HG03520 (cell line): ENCODE measurements at regions not wholly inside any gene's neighbourhood (a gene's known extent, or its start where the extent isn't known, plus 50 kb on each side); places are given as distances from the start of the nearest gene placed in this dataset.
"Not testable (repeated sequence)": the region's sequence is repeated elsewhere in the genome, so short reads cannot be mapped to it uniquely, and the experiment has no call there.

Experiments
- ATAC-seq: cut with Tn5 transposase; IDR thresholded peaks from one replicate; pipeline ENCODE4 v1.9.1; 2021; ENCODE audit warnings: mild to moderate bottlenecking, moderate library complexity; ENCODE audit not compliant: unreplicated experiment

DNA sequence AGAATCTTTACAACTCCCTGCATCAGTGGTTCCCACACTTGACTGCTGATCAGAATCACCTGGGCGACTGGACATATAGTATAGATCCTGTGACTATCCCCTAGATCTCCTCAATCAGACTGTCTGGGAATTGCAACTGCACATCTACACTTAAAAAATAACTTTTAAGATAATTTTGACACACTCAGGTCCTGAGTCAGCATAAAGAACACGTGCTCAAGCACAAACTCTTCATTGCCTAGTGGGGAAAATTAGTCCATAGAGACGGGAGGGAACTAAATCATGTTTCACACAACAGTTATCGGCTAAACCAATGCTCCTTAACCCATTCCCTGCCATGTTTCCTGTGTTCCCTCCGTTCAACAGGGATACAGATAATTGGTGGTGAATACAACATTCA, 243.5 kb upstream of the FGF13 start:
- no peak for ATAC-seq

- no peak for ATAC-seq
These were observed 235.4 kb upstream of the FGF13 start for GRCh38 chrX:138946926-138947325.

GRCh38 chrX:138945219-138945618, 233.7 kb upstream of the FGF13 start:
- no peak for ATAC-seq

- no peak for ATAC-seq
These were observed 227.5 kb upstream of the FGF13 start for GRCh38 chrX:138939038-138939437.

DNA sequence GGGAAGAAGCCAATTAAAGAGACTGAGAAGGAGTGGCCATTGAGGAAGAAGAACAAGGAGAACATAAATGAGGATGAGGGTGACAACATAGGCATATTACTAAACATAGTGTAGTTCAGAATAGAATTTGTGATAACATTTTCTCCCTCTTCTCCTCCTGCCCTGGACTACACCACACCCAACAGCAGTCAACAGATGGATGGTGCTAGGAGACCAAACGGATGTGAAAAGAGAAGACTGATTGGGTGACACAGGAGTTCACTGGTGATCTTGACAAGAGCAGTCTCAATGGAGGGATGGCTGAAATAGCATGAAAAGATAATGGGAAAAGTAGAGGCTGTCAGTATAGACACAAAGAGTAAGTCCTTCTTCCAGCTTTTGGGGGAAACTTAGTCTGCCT, 226.5 kb upstream of the FGF13 start:
- ATAC-seq, result no peak

- no peak for ATAC-seq
These were observed 219.7 kb upstream of the FGF13 start for GRCh38 chrX:138931212-138931611.

GRCh38 chrX:138930583-138930945, 219.0 kb upstream of the FGF13 start:
- no peak for ATAC-seq

- ATAC-seq, result no peak
These were observed 218.5 kb upstream of the FGF13 start for GRCh38 chrX:138929926-138930582.

GRCh38 chrX:138928737-138929459, 217.4 kb upstream of the FGF13 start:
- no peak for ATAC-seq

DNA sequence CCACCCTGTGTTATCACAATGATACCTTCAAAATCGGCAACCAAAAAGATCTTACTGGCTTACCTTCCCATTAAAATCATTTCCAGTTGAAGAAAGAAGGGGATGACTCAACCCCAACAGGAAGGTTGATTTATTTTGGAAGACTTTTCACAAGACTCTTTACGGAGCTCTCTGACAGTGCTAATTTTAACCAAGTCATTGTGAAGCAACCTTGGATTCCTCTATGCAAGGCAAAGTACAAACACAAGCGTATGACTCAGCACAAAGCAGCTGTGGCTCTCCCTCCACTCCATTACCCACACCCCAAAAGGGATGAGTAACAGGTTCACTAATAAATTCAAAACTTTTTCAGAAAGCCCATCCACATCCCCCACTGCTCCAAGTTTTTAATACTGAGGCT, 213.8 kb upstream of the FGF13 start:
- no peak for ATAC-seq

- no peak for ATAC-seq
These were observed 212.3 kb upstream of the FGF13 start for GRCh38 chrX:138923805-138924204.

DNA sequence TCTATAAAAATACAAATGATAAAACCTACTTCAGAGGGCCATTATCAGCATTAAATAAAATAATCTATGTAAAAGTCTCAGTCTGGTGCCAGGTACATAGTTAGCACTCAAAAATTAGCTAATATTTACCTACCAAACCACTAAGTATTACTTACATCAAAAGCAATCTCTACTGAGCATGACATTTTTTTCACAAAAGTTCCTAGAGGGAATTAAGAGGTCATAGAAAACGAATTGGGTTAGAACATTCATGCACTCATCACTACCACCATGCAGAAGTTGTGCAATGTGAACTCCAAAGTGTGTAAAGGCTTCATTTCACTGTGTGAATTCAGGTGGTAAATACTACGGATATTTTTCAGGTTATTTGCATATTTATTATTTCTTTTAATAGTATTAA, 209.5 kb upstream of the FGF13 start:
- ATAC-seq, result no peak

DNA sequence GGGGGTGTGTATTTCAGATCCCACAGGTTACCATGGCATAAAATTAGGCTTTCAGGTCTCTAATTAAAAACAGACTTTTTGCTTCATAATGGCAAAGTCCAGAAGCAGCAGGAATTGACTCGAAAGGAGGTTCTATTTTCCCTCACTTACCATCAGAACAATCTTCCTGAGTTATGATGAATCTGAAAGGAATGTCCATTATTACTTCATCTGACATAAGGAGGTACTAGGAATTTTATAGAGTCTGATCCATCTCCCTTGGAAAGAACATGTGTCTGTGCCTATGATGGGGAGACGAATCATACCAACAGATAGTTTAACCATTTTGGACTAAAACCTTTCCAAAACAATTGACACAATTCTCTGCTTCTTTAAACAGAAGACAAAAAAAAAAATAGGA, 206.3 kb upstream of the FGF13 start:
- ATAC-seq, result no peak

DNA sequence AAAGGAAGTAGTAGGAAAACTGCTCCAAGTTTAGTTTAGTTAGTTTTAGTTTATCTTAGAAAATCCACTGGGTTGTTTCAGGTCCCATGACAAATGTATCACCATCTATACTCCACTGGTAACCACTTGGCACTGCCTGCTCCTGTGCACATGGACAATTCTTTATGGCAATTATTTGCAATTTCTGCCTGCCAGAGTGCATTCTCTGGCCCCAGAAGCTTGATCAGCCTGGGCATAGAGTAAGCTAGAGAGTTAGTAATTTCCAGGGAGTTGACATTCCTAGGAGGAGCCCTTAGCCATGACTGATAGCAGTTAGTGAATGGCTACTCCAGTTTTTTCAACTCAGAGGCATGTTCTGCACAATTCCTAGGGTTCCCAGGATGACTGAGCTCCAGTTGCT, 203.2 kb upstream of the FGF13 start:
- no peak for ATAC-seq

DNA sequence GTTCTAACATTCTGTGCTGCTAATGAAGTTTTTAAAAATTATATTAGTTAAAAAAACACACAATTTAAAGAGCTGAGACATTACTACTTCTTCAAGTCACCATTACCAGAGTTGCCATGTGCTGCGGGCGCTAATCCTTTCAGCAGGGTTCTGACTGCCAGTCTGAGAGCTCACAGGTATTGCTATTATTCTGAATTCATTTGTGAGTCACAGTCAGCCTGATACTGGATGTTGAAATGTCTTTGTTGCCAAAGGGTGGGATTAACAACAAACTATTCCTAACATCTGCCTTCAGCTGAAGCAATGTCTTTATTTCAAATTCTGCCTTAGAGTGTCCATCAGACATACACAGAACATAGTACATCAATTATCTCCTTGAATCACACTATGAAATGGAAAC, 197.1 kb upstream of the FGF13 start:
- no peak for ATAC-seq

DNA sequence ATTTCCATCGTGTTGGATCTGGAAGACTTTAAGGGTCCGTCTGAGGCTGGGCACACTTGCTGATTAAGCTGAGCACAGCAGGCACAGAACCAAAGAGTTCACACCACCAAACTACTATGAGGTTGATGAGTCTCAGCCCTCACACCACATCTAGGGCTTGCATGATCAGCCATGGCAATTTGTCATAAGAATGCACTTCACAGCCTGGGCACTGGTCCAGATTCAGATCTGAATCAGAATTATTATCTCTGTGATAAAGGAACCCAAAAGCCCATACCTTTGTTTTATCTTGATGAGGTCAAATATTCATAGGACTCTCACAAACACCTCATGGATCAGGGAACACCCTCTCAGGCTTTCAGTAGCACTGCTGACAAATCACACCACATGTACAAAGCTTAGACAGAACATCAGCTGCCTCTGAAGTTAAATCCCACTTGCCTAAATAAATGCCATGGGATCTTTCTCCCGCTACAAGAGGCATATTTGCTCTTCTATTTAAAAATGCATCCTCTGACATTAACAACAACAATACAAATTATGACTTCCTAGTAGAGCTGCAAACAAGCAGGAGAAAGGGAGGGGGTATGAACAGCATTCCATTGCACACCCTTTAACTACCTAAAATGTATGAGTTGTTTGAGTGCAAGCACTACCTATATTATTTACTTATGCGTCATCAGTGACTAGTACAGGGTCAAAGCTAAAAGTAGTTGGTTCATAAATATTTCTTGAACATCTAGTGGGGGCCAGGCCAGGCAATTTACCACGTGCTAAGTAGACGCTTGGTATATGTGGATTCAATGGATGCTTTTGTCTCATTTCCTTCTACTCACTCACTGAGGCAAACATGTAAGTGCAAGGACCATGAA, 186.3 kb upstream of the FGF13 start:
- no peak for ATAC-seq

DNA sequence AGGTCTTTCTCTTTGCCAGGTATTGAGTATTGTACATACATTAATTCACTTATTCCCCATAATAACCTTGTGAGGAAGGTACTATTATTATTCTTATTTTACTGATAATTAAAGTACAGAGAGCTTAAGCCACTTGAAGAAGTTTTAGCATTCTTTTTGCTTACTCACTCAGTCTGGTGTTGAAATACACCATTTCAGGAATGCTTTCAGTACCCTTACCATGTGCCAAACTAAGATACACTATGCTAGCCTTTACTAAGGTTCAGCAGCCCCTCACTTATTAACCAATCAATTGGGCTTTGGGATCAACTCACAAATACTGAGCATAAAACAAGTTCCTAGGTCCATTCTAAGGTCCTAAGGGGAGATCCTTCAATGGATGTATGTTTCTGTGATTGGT, 179.0 kb upstream of the FGF13 start:
- no peak for ATAC-seq

- ATAC-seq, result no peak
These were observed 177.6 kb upstream of the FGF13 start for GRCh38 chrX:138889149-138889548.

DNA sequence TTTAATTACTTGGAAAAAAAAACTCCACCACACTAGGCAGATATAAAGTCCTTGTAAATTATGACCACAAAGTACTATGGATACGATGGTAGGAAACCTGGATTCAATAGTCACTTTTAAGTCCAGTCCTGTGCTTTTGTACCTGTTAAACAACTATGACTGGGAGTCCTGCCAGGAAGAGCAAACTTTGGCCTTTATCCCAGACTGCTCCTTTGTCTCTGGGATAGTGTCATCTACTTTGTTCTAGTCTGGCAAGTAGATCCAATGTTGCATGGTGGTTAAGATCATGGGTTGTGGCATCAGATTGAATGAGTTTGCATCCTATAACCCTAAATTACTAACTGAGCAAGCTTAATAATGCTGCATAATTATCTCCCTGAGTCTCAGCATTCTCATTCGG, 175.3 kb upstream of the FGF13 start:
- ATAC-seq, result no peak

GRCh38 chrX:138885886-138886285, 174.4 kb upstream of the FGF13 start:
- no peak for ATAC-seq

GRCh38 chrX:138880293-138880692, 168.8 kb upstream of the FGF13 start:
- not testable (repeated sequence) for ATAC-seq

DNA sequence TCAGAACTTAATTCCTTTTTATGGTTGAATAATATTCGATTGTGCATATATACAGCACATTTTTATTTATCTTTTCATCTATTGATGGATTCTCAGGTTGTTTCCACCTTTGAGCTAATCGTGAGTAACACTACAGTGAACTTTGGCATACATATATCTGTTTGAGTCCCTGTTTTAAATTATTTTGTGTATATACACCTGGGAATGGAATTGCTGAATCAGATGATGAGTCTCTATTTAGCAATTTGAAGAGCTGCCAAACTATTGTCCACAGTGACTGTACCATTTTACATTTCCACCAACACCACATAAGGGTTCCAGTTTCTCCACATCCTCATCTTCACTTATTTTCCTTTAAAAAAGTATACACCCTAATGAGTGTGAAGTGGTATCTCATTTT, 166.2 kb upstream of the FGF13 start:
- no peak for ATAC-seq
